HepG2 (cell line): ENCODE measurements at regions not wholly inside any gene's neighbourhood (a gene's known extent, or its start where the extent isn't known, plus 50 kb on each side); places are given as distances from the start of the nearest gene placed in this dataset.

Experiments used
- ATAC-seq: fragments of 200-7000 bp; cut with Tn5 transposase; 3 replicates; pipeline ENCODE4 v1.9.1; 2020; ENCODE audit warnings: mild to moderate bottlenecking, moderate library complexity
- BruUV-seq: library from RNA; stranded (reverse); fragments of 400-500 nt; replicated peaks from 2 replicates; lab custom pipeline; 2021; lab: Mats Ljungman, UMichigan
- CTCF ChIA-PET: fragments of 300-600 bp; formaldehyde crosslinking; extraction: SDS; loops from one replicate; lab custom pipeline; 2021; ENCODE audit warnings: low total read pairs, inconsistent platforms, low intra/inter-chr PET ratio; lab: Yijun Ruan, JAX
- POLR2A ChIA-PET: fragments of 350-600 bp; sonication (Branson Sonifier 250); formaldehyde crosslinking; loops from one replicate; lab custom pipeline; 2020; ENCODE audit warnings: antibody characterized with exemption, inconsistent platforms; lab: Yijun Ruan, JAX
- DNase-seq: peaks from one replicate; pipeline ENCODE4 v3.0.0-alpha.2; 2015; ENCODE audit warnings: low spot score
- FAIRE-seq: peaks from 3 replicates; lab custom pipeline; 2011; peaks lifted over from hg19 to GRCh38; lab: Jason Lieb, UNC
- H2AFZ ChIP-seq: one replicate; pipeline ENCODE4 v1.6.1; 2011; ENCODE audit warnings: low read length, inconsistent platforms
- H3K27ac ChIP-seq: fragments of 300-600 bp; 3 replicates; pipeline ENCODE4 v1.8.0; 2011; ENCODE audit warnings: mixed run types, mild to moderate bottlenecking, mixed read lengths, low read length, inconsistent platforms; ENCODE audit not compliant: insufficient read depth; ENCODE audit errors: extremely low read length
- H3K27me3 ChIP-seq, 2 experiments: fragments of 200-600 bp in 1 of 2; 2 replicates in 1 of 2; 3 replicates in 1 of 2; pipeline versions ENCODE4 v1.6.0 to v1.8.0; 2011; ENCODE audit warnings: low read length in 2 of 2, mild to moderate bottlenecking in 2 of 2, moderate library complexity in 2 of 2, inconsistent platforms in 1 of 2; ENCODE audit not compliant: insufficient read depth in 2 of 2, control insufficient read depth in 1 of 2
- H3K36me3 ChIP-seq, 2 experiments: fragments of 200-600 bp in 1 of 2; replicated peaks in 1 of 2; 2 replicates in 1 of 2; 3 replicates in 1 of 2; pipeline versions ENCODE4 v1.5.1 to v1.8.0; 2011; ENCODE audit warnings: low read length in 2 of 2, inconsistent platforms in 1 of 2; ENCODE audit not compliant: insufficient read depth in 2 of 2, control insufficient read depth in 1 of 2
- H3K4me1 ChIP-seq: 2 replicates; pipeline ENCODE4 v1.5.1; 2012; ENCODE audit warnings: low read length, inconsistent platforms; ENCODE audit not compliant: insufficient read depth
- H3K4me2 ChIP-seq: 2 replicates; pipeline ENCODE4 v1.6.0; 2011; ENCODE audit warnings: low read depth, low read length, inconsistent platforms
- H3K4me3 ChIP-seq, 3 experiments: fragments of 200-600 bp in 1 of 3; sonication (generic), shearing (Covaris generic) in 1 of 3; replicated peaks in 1 of 3; 2 replicates each; pipeline ENCODE4 v1.5.1; 2011 to 2016; ENCODE audit warnings: low read length in 3 of 3, inconsistent platforms in 2 of 3, low read depth in 2 of 3, mild to moderate bottlenecking in 2 of 3, control low read depth in 1 of 3, mixed read lengths in 1 of 3; ENCODE audit not compliant: insufficient read depth in 1 of 3
- H3K79me2 ChIP-seq: one replicate; pipeline ENCODE4 v1.6.1; 2011; ENCODE audit warnings: low read length, inconsistent platforms; ENCODE audit not compliant: insufficient read depth
- H3K9ac ChIP-seq: 2 replicates; pipeline ENCODE4 v1.6.0; 2011; ENCODE audit warnings: mild to moderate bottlenecking, low read depth, low read length, inconsistent platforms; ENCODE audit not compliant: insufficient read depth
- H3K9me3 ChIP-seq: 2 replicates; pipeline ENCODE4 v1.5.1; 2012; ENCODE audit warnings: mild to moderate bottlenecking, low read length
- H4K20me1 ChIP-seq: 2 replicates; pipeline ENCODE4 v1.6.0; 2011; ENCODE audit warnings: inconsistent platforms, mild to moderate bottlenecking, low read length, moderate library complexity; ENCODE audit not compliant: insufficient read depth
- BATF2 ChIP-seq: sonication (generic); formaldehyde crosslinking; IDR thresholded peaks from 2 replicates; pipeline ENCODE4 v1.8.0; 2022; ENCODE audit warnings: mild to moderate bottlenecking, missing genetic modification reagents, moderate library complexity
- CREBL2 ChIP-seq: sonication (generic); formaldehyde crosslinking; IDR thresholded peaks from 2 replicates; pipeline ENCODE4 v1.8.1; 2023; ENCODE audit warnings: missing genetic modification reagents, mild to moderate bottlenecking, borderline replicate concordance
- FIP1L1 ChIP-seq: fragments of 200-400 bp; formaldehyde crosslinking; IDR thresholded peaks from 2 replicates; pipeline ENCODE4 v1.6.1; 2018; ENCODE audit warnings: low read depth, mild to moderate bottlenecking, low read length, moderate library complexity, borderline replicate concordance; ENCODE audit not compliant: insufficient read depth
- KDM5B ChIP-seq: sonication (generic); formaldehyde crosslinking; IDR thresholded peaks from 2 replicates; pipeline ENCODE4 v1.4.0; 2020; ENCODE audit warnings: missing genetic modification reagents, mild to moderate bottlenecking, borderline replicate concordance
- POLR2AphosphoS2 ChIP-seq: IDR thresholded peaks from 2 replicates; pipeline ENCODE4 v1.6.1; 2011; ENCODE audit warnings: low read depth, low read length, improper control_type of control experiment
- SIX4 ChIP-seq: sonication (generic); formaldehyde crosslinking; IDR thresholded peaks from 2 replicates; pipeline ENCODE4 v1.4.0; 2020; ENCODE audit warnings: missing genetic modification reagents
- SP1 ChIP-seq, 2 experiments: fragments of 450-650 bp in 1 of 2; sonication (generic) in 1 of 2; formaldehyde crosslinking in 1 of 2; IDR thresholded peaks; 2 replicates each; pipeline versions ENCODE4 v1.4.0 to v1.6.1; 2016 to 2020; ENCODE audit warnings: missing genetic modification reagents in 1 of 2
- XBP1 ChIP-seq: sonication (generic); formaldehyde crosslinking; IDR thresholded peaks from 2 replicates; pipeline ENCODE4 v1.5.0; 2020; ENCODE audit warnings: missing genetic modification reagents
- ZNF253 ChIP-seq: sonication (generic); formaldehyde crosslinking; IDR thresholded peaks from 2 replicates; pipeline ENCODE4 v1.8.0; 2022; ENCODE audit warnings: mild to moderate bottlenecking, missing genetic modification reagents, borderline replicate concordance
- ZNF263 ChIP-seq: sonication (generic); formaldehyde crosslinking; IDR thresholded peaks from 2 replicates; pipeline ENCODE4 v1.4.0; 2020; ENCODE audit warnings: missing genetic modification reagents
- ZNF354B ChIP-seq: sonication (generic); formaldehyde crosslinking; IDR thresholded peaks from 2 replicates; pipeline ENCODE4 v1.8.0; 2022; ENCODE audit warnings: mild to moderate bottlenecking, missing genetic modification reagents
- ZNF430 ChIP-seq: sonication (generic); formaldehyde crosslinking; IDR thresholded peaks from 2 replicates; pipeline ENCODE4 v1.9.0; 2021; ENCODE audit warnings: mild to moderate bottlenecking, missing genetic modification reagents
- ZNF614 ChIP-seq: IDR thresholded peaks from 2 replicates; pipeline ENCODE4 v1.6.1; 2018; ENCODE audit warnings: missing biosample characterization, missing genetic modification reagents, inconsistent platforms, borderline replicate concordance
- ZSCAN29 ChIP-seq: sonication (generic); formaldehyde crosslinking; conservative IDR thresholded peaks from 2 replicates; pipeline ENCODE4 v1.4.0; 2020; ENCODE audit warnings: mild to moderate bottlenecking, missing genetic modification reagents
- WGBS: methylation state at CpG from one replicate; pipeline ENCODE4 v1.1.6; 2017; ENCODE audit warnings: low lambda C conversion rate; 5-methylcytosine and 5-hydroxymethylcytosine counted together
- in situ Hi-C: cut with HindIII; loops from 2 replicates; pipeline ENCODE4 v1.10.0; 2017; ENCODE audit warnings: low pct_unique_long_range_greater_than_20kb; ENCODE audit not compliant: extremely low pct_ligation_motif_present
- intact Hi-C: fragments of 100-400 bp; cut with micrococcal nuclease; formaldehyde crosslinking; loops from one replicate; pipeline ENCODE4 v1.10.0; 2022; ENCODE audit not compliant: unreplicated experiment
- TF ChIP-seq, protein P1 (sequence below): sonication (generic); formaldehyde crosslinking; IDR thresholded peaks from 2 replicates; pipeline ENCODE4 v1.9.0; 2021; ENCODE audit warnings: missing genetic modification reagents, borderline replicate concordance
- TF ChIP-seq, protein P2 (sequence below): sonication (generic); formaldehyde crosslinking; IDR thresholded peaks from 2 replicates; pipeline ENCODE4 v1.4.0; 2020; ENCODE audit warnings: missing genetic modification reagents
- TF ChIP-seq, protein P3 (sequence below): sonication (generic); formaldehyde crosslinking; IDR thresholded peaks from 2 replicates; pipeline ENCODE4 v1.8.0; 2022; ENCODE audit warnings: missing genetic modification reagents, mild to moderate bottlenecking, inconsistent platforms, borderline replicate concordance

- TF ChIP-seq ZNF430 (CRISPR knock-in tag) = no peak
- TF ChIP-seq ZNF614 (CRISPR knock-in tag) = no peak
- no peak for TF ChIP-seq ZNF263 (CRISPR knock-in tag)
These were observed 222.6 kb upstream of the GLRA1 start (continued) for GRCh38 chr5:152147286-152147685.

DNA sequence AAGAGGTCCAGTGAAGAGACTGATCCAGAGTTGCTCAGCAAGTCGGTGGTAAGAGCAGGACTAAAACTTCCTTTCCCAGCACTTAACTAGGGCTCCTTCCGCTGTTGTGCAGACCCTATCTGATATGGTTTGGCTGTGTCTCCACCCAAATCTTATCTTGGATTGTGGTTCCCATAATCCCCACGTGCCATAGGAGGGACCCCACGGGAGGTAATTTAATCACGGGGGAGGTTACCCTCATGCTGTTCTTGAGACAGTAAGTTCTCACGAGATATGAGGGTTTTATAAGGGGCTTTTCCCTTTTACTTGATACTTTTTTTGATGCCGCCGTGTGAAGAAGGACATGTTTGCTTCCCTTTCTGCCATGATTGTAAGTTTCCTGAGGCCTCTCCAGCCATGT lies 221.9 kb upstream of the GLRA1 start:
- BruUV-seq = no TSS peak
- ChIA-PET CTCF (no interaction called here), POLR2A (no interaction called here)
- intact Hi-C loops = no loop called here
- FAIRE-seq (no peak), ATAC-seq (no peak), DNase-seq (no peak)
- no peaks in the 10 kb centered on the region for H3K36me3 ChIP-seq
- no peaks in the 10 kb centered on the region for H3K4me1 ChIP-seq
- in situ Hi-C loops = no loop called here
- H3K4me2 ChIP-seq = no peak overlapping the region
- no peaks in the 10 kb centered on the region for H4K20me1 ChIP-seq
- H3K27ac ChIP-seq = no peak overlapping the region
- H3K9ac ChIP-seq = no peak overlapping the region
- H2AFZ ChIP-seq = no peak overlapping the region
- no peak overlapping the region for H3K4me3 ChIP-seq
- no peaks in the 10 kb centered on the region for H3K79me2 ChIP-seq
- 0% methylated on average over 7 of the region's 8 CpGs for WGBS
- H3K27me3 ChIP-seq = peaks cover 0 to 10% of the 10 kb centered on the region in 2 experiments; a peak in 1 of 5 replicates
- H3K9me3 ChIP-seq = no peaks in the 10 kb centered on the region
- TF ChIP-seq CREBL2 = no peak
- TF ChIP-seq, protein P1, sequence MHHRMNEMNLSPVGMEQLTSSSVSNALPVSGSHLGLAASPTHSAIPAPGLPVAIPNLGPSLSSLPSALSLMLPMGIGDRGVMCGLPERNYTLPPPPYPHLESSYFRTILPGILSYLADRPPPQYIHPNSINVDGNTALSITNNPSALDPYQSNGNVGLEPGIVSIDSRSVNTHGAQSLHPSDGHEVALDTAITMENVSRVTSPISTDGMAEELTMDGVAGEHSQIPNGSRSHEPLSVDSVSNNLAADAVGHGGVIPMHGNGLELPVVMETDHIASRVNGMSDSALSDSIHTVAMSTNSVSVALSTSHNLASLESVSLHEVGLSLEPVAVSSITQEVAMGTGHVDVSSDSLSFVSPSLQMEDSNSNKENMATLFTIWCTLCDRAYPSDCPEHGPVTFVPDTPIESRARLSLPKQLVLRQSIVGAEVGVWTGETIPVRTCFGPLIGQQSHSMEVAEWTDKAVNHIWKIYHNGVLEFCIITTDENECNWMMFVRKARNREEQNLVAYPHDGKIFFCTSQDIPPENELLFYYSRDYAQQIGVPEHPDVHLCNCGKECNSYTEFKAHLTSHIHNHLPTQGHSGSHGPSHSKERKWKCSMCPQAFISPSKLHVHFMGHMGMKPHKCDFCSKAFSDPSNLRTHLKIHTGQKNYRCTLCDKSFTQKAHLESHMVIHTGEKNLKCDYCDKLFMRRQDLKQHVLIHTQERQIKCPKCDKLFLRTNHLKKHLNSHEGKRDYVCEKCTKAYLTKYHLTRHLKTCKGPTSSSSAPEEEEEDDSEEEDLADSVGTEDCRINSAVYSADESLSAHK (CRISPR knock-in tag) = no peak
- TF ChIP-seq KDM5B (CRISPR knock-in tag) = no peak
- TF ChIP-seq, protein P2, sequence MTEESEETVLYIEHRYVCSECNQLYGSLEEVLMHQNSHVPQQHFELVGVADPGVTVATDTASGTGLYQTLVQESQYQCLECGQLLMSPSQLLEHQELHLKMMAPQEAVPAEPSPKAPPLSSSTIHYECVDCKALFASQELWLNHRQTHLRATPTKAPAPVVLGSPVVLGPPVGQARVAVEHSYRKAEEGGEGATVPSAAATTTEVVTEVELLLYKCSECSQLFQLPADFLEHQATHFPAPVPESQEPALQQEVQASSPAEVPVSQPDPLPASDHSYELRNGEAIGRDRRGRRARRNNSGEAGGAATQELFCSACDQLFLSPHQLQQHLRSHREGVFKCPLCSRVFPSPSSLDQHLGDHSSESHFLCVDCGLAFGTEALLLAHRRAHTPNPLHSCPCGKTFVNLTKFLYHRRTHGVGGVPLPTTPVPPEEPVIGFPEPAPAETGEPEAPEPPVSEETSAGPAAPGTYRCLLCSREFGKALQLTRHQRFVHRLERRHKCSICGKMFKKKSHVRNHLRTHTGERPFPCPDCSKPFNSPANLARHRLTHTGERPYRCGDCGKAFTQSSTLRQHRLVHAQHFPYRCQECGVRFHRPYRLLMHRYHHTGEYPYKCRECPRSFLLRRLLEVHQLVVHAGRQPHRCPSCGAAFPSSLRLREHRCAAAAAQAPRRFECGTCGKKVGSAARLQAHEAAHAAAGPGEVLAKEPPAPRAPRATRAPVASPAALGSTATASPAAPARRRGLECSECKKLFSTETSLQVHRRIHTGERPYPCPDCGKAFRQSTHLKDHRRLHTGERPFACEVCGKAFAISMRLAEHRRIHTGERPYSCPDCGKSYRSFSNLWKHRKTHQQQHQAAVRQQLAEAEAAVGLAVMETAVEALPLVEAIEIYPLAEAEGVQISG = no peak
- no peak for TF ChIP-seq SIX4 (CRISPR knock-in tag)
- TF ChIP-seq SP1 (IDR thresholded peaks at IDR 0.05) = no peak
- no peak for TF ChIP-seq SP1 (CRISPR knock-in tag; IDR thresholded peaks at IDR 0.05)
- TF ChIP-seq ZNF354B = no peak
- TF ChIP-seq XBP1 = no peak
- TF ChIP-seq, protein P3, sequence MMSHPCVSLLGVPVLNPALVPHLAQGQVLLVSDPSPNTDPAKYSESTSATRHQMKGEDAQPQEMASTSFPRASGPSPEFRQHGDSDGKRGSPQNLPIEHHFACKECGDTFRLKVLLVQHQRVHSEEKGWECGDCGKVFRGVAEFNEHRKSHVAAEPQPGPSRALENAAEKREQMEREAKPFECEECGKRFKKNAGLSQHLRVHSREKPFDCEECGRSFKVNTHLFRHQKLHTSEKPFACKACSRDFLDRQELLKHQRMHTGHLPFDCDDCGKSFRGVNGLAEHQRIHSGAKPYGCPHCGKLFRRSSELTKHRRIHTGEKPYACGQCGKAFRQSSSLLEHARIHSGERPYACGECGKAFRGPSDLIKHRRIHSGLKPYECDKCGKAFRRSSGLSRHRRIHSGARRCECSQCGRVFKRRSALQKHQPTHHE (CRISPR knock-in tag) = no peak
- no peak for TF ChIP-seq ZNF253 (CRISPR knock-in tag)
- no peak for TF ChIP-seq ZSCAN29 (CRISPR knock-in tag)
- TF ChIP-seq POLR2AphosphoS2 = no peak
- no peak for TF ChIP-seq BATF2 (CRISPR knock-in tag)
- TF ChIP-seq FIP1L1 = no peak
